ENCODE measurements at regions not wholly inside any gene's neighbourhood (a gene's known extent, or its start where the extent isn't known, plus 50 kb on each side); places are given as distances from the start of the nearest gene placed in this dataset.

GRCh38 chr12:66024949-66025348 is 105.6 kb downstream of the LLPH start:
- TF ChIP-seq CTCF (conservative IDR thresholded peaks at IDR 0.05; ENCODE audit: low read depth in 2 of 2) (no peak), POLR2AphosphoS5 (IDR thresholded peaks at IDR 0.05; ENCODE audit: low read depth) (no peak), JUNB (IDR thresholded peaks at IDR 0.05; ENCODE audit: unreplicated experiment) (no peak), EZH2phosphoT487 (IDR thresholded peaks at IDR 0.05; ENCODE audit: unreplicated experiment) (no peak), REST (IDR thresholded peaks at IDR 0.05; ENCODE audit: unreplicated experiment) (no peak), CREB1 (CRISPR knock-in tag; IDR thresholded peaks at IDR 0.05; ENCODE audit: low read depth) (no peak), EZH2 (IDR thresholded peaks at IDR 0.05; ENCODE audit: low read depth, unreplicated experiment) (no peak)

Measured in GM23338 (cell line).